Fibroblast of lung (primary cell): ENCODE measurements at regions not wholly inside any gene's neighbourhood (a gene's known extent, or its start where the extent isn't known, plus 50 kb on each side); places are given as distances from the start of the nearest gene placed in this dataset.

ENCODE experiments used
- EZH2 ChIP-seq: IDR thresholded peaks from 2 replicates; pipeline ENCODE4 v1.5.1; 2012; ENCODE audit warnings: low read length, control low read depth, mild to moderate bottlenecking; ENCODE audit errors: missing control alignments
- TF ChIP-seq, protein P1 (sequence below), 2 donors: IDR thresholded peaks in 1 of 2; conservative IDR thresholded peaks in 1 of 2; 1 replicate in 1 of 2; 2 replicates in 1 of 2; pipeline ENCODE4 v1.5.1; 2011 to 2012; ENCODE audit warnings: low read length in 2 of 2, control low read depth in 1 of 2, inconsistent platforms in 1 of 2, low read depth in 1 of 2, mild to moderate bottlenecking in 1 of 2

DNA sequence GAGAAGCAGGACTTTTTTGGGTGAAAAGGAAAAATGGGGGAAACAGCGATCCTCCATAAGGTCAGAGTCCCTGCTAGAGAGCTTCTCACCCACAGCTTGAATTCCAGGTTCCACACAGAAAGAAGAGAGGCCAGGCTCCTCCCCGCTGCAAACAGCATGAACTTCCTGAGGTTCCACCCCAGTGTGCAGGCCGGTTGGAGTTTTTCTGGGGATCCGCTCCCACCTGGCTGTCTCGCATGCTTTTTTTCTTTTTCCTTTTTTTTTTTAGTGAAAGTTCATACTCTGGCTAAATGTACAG is 595.1 kb upstream of the ZP4 start:
- TF ChIP-seq, protein P1, sequence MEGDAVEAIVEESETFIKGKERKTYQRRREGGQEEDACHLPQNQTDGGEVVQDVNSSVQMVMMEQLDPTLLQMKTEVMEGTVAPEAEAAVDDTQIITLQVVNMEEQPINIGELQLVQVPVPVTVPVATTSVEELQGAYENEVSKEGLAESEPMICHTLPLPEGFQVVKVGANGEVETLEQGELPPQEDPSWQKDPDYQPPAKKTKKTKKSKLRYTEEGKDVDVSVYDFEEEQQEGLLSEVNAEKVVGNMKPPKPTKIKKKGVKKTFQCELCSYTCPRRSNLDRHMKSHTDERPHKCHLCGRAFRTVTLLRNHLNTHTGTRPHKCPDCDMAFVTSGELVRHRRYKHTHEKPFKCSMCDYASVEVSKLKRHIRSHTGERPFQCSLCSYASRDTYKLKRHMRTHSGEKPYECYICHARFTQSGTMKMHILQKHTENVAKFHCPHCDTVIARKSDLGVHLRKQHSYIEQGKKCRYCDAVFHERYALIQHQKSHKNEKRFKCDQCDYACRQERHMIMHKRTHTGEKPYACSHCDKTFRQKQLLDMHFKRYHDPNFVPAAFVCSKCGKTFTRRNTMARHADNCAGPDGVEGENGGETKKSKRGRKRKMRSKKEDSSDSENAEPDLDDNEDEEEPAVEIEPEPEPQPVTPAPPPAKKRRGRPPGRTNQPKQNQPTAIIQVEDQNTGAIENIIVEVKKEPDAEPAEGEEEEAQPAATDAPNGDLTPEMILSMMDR (conservative IDR thresholded peaks at IDR 0.05 in 1 of 2, IDR thresholded peaks at IDR 0.05 in 1 of 2; ENCODE audit: low read depth in 1 of 2, low read length in 2 of 2) = no peak
- TF ChIP-seq EZH2 = no peak
